Brain pericyte (primary cell): ENCODE measurements at regions not wholly inside any gene's neighbourhood (a gene's known extent, or its start where the extent isn't known, plus 50 kb on each side); places are given as distances from the start of the nearest gene placed in this dataset.
A peak's percentile ranks its signal among the peaks of the same experiment; 100 is the strongest.

Source experiments
- DNase-seq: peaks from one replicate; pipeline ENCODE4 v3.0.0-alpha.2; 2012; ENCODE audit warnings: low read depth, low spot score

- no peak for DNase-seq
Measured at GRCh38 chr4:142961866-142962265, 115.8 kb upstream of the INPP4B start.

DNA sequence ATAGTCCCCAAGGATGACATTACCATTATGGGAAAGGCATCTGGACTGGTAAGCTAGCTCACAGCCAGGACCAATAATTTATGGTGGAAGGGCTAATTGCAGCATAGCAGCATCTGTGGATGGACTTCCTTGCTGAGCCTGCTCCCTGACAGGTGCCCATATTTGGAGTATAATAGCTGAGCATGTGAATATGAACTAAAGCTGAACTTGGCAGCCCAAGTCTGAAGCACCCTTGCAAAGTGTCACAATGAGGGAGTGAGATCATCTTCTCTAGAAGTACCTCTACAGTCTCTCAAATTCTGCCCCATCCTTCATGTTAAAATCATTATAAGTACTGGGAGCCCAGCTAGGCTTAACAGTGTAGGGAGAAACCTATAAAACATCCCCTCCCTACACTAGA lies 128.2 kb upstream of the INPP4B start:
- DNase-seq: no peak

DNA sequence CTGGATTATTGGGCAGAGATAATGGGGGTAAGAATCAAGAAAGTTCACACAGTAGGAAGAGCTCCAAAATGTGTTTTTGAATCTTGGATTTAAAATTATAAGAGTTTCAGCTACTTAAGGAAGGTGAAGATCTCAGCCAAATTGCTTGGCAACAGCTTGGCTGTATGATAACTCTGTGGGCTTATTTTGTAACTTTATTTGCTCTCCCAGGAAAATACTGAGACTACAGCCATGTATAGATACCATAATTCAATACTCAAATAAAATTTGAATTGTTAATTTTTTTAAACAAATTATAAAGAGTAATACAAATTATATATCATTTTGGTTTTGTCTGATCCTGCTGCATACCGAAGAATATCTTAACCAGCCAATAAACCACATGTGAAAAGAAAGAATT lies 129.5 kb upstream of the INPP4B start:
- DNase-seq: no peak

GRCh38 chr4:142976482-142976881 lies 130.4 kb upstream of the INPP4B start:
- no peak for DNase-seq

DNA sequence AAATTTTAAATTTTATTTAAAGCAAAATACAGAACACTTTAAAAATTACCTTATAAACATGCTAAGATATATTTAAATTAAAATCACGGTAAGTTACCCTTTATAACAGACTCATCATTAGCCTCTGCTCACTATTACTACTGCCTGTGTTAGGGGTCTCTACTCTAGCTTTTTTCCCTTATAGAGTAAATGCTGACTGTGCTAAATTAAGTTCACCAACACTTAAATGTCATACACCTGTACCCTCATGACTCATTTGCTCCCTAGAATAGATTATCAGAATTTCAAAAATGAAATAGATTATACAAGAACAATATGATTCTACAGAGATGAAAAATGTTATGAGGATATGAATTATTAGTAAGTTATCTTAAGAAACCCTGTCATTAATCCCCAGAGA lies 131.1 kb upstream of the INPP4B start:
- DNase-seq: no peak

GRCh38 chr4:142983065-142983464 lies 137.0 kb upstream of the INPP4B start:
- no peak for DNase-seq

DNA sequence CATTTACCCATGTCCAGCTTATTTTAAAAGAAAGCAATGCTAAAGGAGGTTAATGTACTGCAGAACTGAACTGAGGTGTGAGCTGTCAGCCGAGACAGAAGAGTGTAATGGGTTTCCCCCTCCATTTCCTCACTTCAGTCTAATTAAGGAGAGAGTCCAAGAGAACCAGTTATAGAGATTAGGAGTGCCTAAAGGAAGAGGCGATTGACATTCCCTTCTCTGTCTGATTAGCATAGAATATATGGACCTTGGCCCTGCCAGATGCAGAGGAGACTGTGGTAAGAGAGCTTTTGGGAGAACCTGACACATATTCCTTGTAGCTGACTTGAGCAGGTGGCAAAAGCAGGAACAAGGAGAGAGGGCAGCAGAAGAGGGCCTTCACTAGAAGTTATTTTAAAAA lies 137.5 kb upstream of the INPP4B start:
- no peak for DNase-seq

- DNase-seq: no peak
Measured at GRCh38 chr4:142984871-142985585, 138.9 kb upstream of the INPP4B start.

DNA sequence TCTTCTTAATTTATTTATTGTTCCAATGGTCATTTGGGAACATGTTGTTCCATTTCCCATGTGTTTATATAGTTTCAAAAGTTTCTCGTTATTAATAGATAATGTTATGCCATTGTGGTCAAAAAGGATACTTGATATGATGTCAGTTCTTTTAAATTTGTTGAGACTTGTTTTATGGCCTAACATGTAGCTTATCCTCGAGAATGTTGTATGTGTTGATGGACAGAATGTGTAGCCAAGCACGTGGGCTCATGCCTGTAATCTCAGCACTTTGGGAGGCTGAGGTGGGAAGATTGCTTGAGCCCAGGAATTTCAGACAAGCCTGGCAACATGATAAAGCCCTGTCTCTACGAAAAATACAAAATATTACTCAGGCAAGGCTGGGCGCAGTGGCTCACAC lies 168.5 kb upstream of the USP38 start:
- no peak for DNase-seq

DNA sequence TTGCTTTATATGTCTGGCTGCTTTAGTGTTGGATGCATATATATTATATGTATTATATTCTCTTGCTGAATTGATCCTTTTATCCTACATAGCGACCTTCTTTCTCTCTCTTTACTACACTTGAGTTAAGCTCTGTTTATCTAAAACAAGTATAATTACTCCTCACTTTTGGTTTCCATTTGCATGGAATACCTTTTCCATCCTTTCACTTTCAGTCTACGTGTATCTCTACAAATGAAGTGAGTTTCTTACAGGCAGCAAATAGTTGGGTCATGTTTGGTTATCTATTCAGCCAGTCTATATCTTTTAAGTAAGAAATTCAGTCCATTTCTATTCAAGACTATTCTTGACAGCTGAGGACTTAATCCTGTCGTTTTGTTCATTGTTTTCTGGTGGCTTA lies 167.5 kb upstream of the USP38 start:
- DNase-seq: no peak

- DNase-seq: no peak
Measured at GRCh38 chr4:143019351-143019750, 165.4 kb upstream of the USP38 start.

GRCh38 chr4:143021384-143021783 lies 163.3 kb upstream of the USP38 start:
- DNase-seq: no peak

DNA sequence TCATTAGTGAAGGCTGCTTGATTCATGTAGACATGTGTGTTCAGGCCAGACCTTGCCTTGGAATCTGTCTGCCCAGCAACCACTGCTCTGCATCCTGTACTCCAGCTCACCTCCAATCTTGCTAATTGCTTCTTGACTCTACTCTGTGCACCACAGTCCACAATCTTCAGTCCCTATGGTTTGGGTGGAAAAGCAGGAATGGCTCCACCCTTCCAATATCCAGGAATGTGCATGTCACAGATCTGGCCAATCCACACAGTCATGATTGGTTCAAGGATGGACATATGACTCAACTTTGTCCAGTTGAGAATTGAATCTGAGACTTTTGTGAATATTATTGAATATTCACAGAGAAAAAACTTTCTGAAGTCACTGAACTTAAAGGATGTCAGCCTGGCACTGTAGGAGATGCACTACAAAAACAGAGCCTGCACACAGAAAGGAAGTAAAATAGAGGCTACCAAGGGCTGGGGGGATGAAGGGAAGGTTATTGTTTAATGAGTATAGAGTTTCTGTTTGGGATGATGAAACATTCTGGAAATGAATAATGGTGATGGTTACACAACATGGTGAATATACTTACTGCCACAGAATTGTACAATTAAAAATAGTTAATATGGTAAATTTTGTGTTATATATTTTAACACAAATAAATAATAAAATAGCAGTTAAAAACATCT lies 161.3 kb upstream of the USP38 start:
- no peak for DNase-seq

DNA sequence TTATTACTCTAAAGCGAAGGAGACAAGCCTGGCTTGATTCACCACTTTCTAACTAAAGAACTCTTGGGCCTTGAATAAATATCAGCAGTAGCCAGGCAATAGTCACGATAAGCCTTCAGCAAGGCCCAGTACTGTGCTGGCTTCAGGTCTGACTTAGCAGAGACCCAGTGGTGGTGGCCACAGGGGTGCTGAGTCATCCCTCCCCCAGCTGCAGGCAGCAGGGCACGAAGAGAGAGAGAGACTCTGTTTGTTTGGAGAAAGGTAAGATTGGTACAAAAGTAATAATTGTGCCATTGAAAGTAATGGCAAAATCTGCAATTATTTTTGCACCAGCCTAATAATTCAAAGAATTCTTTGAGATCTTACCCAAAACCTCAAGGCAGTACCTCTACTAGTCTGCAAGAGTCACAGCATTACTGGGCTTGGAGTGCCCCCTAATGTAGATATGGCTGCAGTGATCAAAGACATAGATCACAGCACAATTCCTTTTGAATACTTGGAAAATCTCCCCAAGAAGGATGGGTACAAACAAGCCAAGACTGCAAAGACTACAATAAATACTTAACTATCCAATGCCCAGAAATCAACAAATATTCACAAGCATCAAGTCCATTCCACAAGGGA lies 159.5 kb upstream of the USP38 start:
- DNase-seq: peak; percentile 33

GRCh38 chr4:143026459-143027170 lies 158.1 kb upstream of the USP38 start:
- DNase-seq: no peak

- DNase-seq: no peak
Measured at GRCh38 chr4:143035661-143036060, 149.1 kb upstream of the USP38 start.

- no peak for DNase-seq
Measured at GRCh38 chr4:143036443-143036842, 148.3 kb upstream of the USP38 start.

- no peak for DNase-seq
Measured at GRCh38 chr4:143046454-143046853, 138.3 kb upstream of the USP38 start.

DNA sequence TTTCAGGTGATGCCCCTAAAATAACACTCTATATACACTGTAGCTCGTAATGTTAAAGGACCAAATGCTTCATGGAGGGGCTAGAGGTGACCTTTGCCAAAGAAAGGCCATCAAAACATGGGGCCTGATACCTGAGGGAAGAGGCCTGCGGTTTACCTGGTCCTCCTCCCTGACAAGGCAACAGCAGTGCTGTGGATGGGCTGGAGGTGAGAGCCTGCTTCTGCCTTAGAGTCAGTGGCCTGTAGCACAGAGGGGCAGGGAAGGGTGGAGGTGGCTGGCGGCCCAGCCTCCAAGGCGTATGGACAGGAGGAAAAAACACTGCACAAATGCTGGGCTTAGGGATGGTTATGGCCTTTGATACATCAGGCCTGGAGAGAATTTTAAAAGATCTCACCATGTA lies 137.8 kb upstream of the USP38 start:
- no peak for DNase-seq

DNA sequence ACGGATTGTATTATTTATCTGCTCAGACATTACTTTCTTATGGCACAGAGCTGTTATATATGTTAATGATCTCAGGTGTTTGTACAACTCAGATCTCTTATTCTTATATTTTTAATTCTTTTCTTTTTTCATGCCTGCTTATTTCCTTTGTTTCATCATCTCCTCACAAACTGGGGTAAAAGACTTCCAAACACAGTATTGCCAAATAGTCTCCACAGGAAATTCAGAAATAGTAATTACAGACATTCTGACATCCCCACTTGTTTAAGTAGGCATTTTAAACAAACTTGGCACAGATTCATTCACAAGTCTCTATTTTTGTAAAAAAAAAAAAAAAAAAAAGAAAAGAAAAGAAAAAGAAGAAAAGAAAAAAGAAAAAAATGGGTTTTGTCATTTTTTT lies 129.7 kb upstream of the USP38 start:
- DNase-seq: no peak

GRCh38 chr4:143055997-143056396 lies 128.7 kb upstream of the USP38 start:
- DNase-seq: no peak

DNA sequence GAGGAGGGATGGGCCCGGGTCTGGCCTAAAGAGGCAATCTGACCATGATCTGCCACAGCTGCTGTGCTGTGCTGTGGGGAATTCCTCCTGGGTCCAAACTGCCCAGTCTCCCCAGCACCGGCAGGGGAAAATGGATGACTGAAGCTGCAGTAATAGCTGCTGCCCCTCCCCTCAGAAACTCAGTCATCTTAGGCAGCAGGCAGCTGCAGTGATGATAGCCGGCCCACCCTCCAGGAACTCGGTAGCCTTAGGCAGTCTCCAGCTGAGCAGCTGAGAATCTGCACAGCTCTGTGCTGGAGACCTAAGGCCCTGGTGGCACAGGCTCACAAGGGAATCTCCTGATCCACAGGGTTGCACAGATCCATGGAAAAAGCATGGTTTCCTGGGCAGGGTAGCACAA lies 113.4 kb upstream of the USP38 start:
- DNase-seq: no peak
